B cell (primary cell): ENCODE measurements at regions not wholly inside any gene's neighbourhood (a gene's known extent, or its start where the extent isn't known, plus 50 kb on each side); places are given as distances from the start of the nearest gene placed in this dataset.

ENCODE experiments used
- ATAC-seq: fragments of 200-7000 bp; cut with Tn5 transposase; one replicate; pipeline ENCODE4 v1.10.0; 2021; ENCODE audit warnings: low read depth, mild to moderate bottlenecking, moderate number of reproducible peaks, moderate library complexity
- CTCF ChIA-PET: fragments of 350-600 bp; sonication (Branson Sonifier 250); formaldehyde crosslinking; loops from one replicate; lab custom pipeline; 2021; ENCODE audit warnings: antibody characterized with exemption, inconsistent platforms; lab: Charles Lee
- POLR2A ChIA-PET: fragments of 350-600 bp; sonication (Branson Sonifier 250); formaldehyde crosslinking; loops from one replicate; lab custom pipeline; 2021; ENCODE audit warnings: antibody characterized with exemption; lab: Charles Lee
- DNase-seq: peaks from one replicate; pipeline ENCODE4 v3.0.0; 2013
- H2AFZ ChIP-seq: 2 replicates; pipeline ENCODE4 v1.6.1; 2012; ENCODE audit warnings: mild to moderate bottlenecking, low read depth, low read length; ENCODE audit not compliant: insufficient read depth, poor library complexity, severe bottlenecking
- H3K27ac ChIP-seq, 2 donors: 1 replicate in 1 of 2; 2 replicates in 1 of 2; pipeline ENCODE4 v1.5.1; 2012 to 2013; ENCODE audit warnings: low read length in 2 of 2, mild to moderate bottlenecking in 2 of 2, moderate library complexity in 1 of 2
- H3K27me3 ChIP-seq, 4 experiments: fragments of 200-600 bp in 1 of 4; sonication (generic) in 1 of 4; replicated peaks in 1 of 4; 1 replicate in 2 of 4; 2 replicates in 2 of 4; pipeline versions ENCODE4 v1.6.1 to v1.7.0; 2013 to 2016; ENCODE audit warnings: low read length in 3 of 4, mild to moderate bottlenecking in 2 of 4, mixed read lengths in 1 of 4, moderate library complexity in 1 of 4; ENCODE audit not compliant: insufficient read depth in 4 of 4, control insufficient read depth in 3 of 4; ENCODE audit errors: control extremely low read depth in 1 of 4
- H3K36me3 ChIP-seq, 2 experiments: replicated peaks in 1 of 2; 1 replicate in 1 of 2; 2 replicates in 1 of 2; pipeline versions ENCODE4 v1.6.1 to v1.7.1; 2013; ENCODE audit warnings: low read length in 1 of 2; ENCODE audit not compliant: insufficient read depth in 2 of 2, control insufficient read depth in 1 of 2; ENCODE audit errors: control extremely low read depth in 1 of 2, extremely low read depth in 1 of 2
- H3K4me1 ChIP-seq, 2 donors: fragments of 200-600 bp in 1 of 2; sonication (generic) in 1 of 2; 1 replicate in 1 of 2; 2 replicates in 1 of 2; pipeline versions ENCODE4 v1.5.1 to v1.6.1; 2013 to 2017; ENCODE audit warnings: low read length in 2 of 2; ENCODE audit not compliant: control insufficient read depth in 2 of 2, insufficient read depth in 2 of 2
- H3K4me2 ChIP-seq: replicated peaks from 2 replicates; pipeline ENCODE3; 2012; ENCODE audit warnings: mild to moderate bottlenecking, low read depth, low read length; ENCODE audit not compliant: poor library complexity, severe bottlenecking
- H3K4me3 ChIP-seq, 5 experiments: fragments of 200-600 bp in 1 of 5; sonication (generic) in 1 of 5; 1 replicate in 3 of 5; 2 replicates in 2 of 5; pipeline versions ENCODE4 v1.5.1 to v1.7.0; 2011 to 2016; ENCODE audit warnings: low read length in 4 of 5, mild to moderate bottlenecking in 4 of 5, low read depth in 2 of 5, control low read depth in 1 of 5, moderate library complexity in 1 of 5; ENCODE audit not compliant: insufficient read depth in 1 of 5; ENCODE audit errors: control extremely low read depth in 1 of 5, extremely low read depth in 1 of 5
- H3K79me2 ChIP-seq: fragments of 200-600 bp; sonication (generic); one replicate; pipeline ENCODE4 v1.6.0; 2016; ENCODE audit warnings: low read length; ENCODE audit not compliant: control insufficient read depth, insufficient read depth
- H3K9ac ChIP-seq: fragments of 200-600 bp; sonication (generic); 2 replicates; pipeline ENCODE4 v1.6.1; 2017; ENCODE audit warnings: mild to moderate bottlenecking, low read length, moderate library complexity
- H3K9me3 ChIP-seq, 3 donors: one replicate each; pipeline versions ENCODE4 v1.6.1 to v1.7.1; 2013; ENCODE audit warnings: low read length in 2 of 3; ENCODE audit not compliant: control insufficient read depth in 2 of 3, insufficient read depth in 1 of 3; ENCODE audit errors: control extremely low read depth in 1 of 3
- H4K20me1 ChIP-seq: 2 replicates; pipeline ENCODE4 v1.6.0; 2012; ENCODE audit warnings: mild to moderate bottlenecking, low read length; ENCODE audit not compliant: insufficient read depth, control insufficient read depth, poor library complexity, severe bottlenecking
- H3K27ac Mint-ChIP-seq: one replicate; pipeline ENCODE4 v1.8.0; 2021; ENCODE audit warnings: mixed read lengths
- H3K27me3 Mint-ChIP-seq: one replicate; pipeline ENCODE4 v1.8.0; 2021; ENCODE audit warnings: mixed read lengths
- H3K4me1 Mint-ChIP-seq: one replicate; pipeline ENCODE4 v1.8.0; 2021; ENCODE audit warnings: mixed read lengths
- H3K4me3 Mint-ChIP-seq: one replicate; pipeline ENCODE4 v1.8.0; 2021; ENCODE audit warnings: mixed read lengths
- H3K9me3 Mint-ChIP-seq: one replicate; pipeline ENCODE4 v1.8.0; 2022; ENCODE audit warnings: mixed read lengths; ENCODE audit not compliant: insufficient read depth
- CTCF ChIP-seq: fragments of 200-600 bp; IDR thresholded peaks from one replicate; pipeline ENCODE4 v1.8.0; 2022; ENCODE audit warnings: antibody characterized with exemption, mild to moderate bottlenecking
- EZH2 ChIP-seq: IDR thresholded peaks from 2 replicates; pipeline ENCODE4 v1.6.1; 2012; ENCODE audit warnings: borderline replicate concordance, low read depth, mild to moderate bottlenecking, moderate library complexity, low read length; ENCODE audit not compliant: insufficient read depth, poor library complexity, severe bottlenecking
- WGBS: methylation state at CpG from one replicate; pipeline ENCODE4 v1.1.5; 2013; ENCODE audit warnings: missing lambda C conversion rate; ENCODE audit not compliant: insufficient coverage; 5-methylcytosine and 5-hydroxymethylcytosine counted together
- intact Hi-C: fragments of 100-400 bp; cut with micrococcal nuclease; formaldehyde crosslinking; loops from one replicate; pipeline ENCODE4 v1.10.0; 2022

GRCh38 chr4:41806807-41807206, 58.3 kb upstream of the PHOX2B start:
- Histone ChIP-seq H4K20me1 (no peaks in the 10 kb centered on the region), H2AFZ (no peak overlapping the region), H3K36me3 (no peaks in the 10 kb centered on the region), H3K9ac (no peak overlapping the region), H3K79me2 (no peaks in the 10 kb centered on the region), H3K27me3 (no peaks in the 10 kb centered on the region), H3K9me3 (no peaks in the 10 kb centered on the region), H3K4me3 (no peak overlapping the region), H3K27ac (no peak overlapping the region), H3K4me1 (no peaks in the 10 kb centered on the region), H3K4me2 (no peak overlapping the region)
- 100% methylated on average over 1 of the region's 3 CpGs for WGBS
- no peak for TF ChIP-seq CTCF
- no peak for TF ChIP-seq EZH2
- Mint-ChIP-seq H3K4me1 (no peaks in the 10 kb centered on the region), H3K27ac (no peak overlapping the region), H3K4me3 (no peak overlapping the region), H3K27me3 (peaks cover 20% of the 10 kb centered on the region), H3K9me3 (no peaks in the 10 kb centered on the region)
- intact Hi-C loops, result no loop called here
- CTCF ChIA-PET, result no interaction called here
- POLR2A ChIA-PET, result no interaction called here
- DNase-seq (no peak), ATAC-seq (no peak)

GRCh38 chr4:41802590-41802989, 54.1 kb upstream of the PHOX2B start:
- TF ChIP-seq EZH2 (no peak), CTCF (no peak)
- Histone ChIP-seq H3K9me3 (peaks cover 0 to 3% (median 0%) of the 10 kb centered on the region in 3 donors), H3K4me3 (no peak overlapping the region), H3K9ac (no peak overlapping the region), H3K36me3 (no peaks in the 10 kb centered on the region), H3K27ac (no peak overlapping the region), H3K4me1 (no peaks in the 10 kb centered on the region), H3K79me2 (no peaks in the 10 kb centered on the region), H2AFZ (no peak overlapping the region), H3K4me2 (no peak overlapping the region), H4K20me1 (no peaks in the 10 kb centered on the region), H3K27me3 (no peaks in the 10 kb centered on the region)
- no peak overlapping the region for H3K27ac Mint-ChIP-seq
- H3K9me3 Mint-ChIP-seq, result no peaks in the 10 kb centered on the region
- no peaks in the 10 kb centered on the region for H3K4me1 Mint-ChIP-seq
- CTCF ChIA-PET, result interaction anchor here (0.7 kb wide), 1 partner anchor 138 kb away, joined by 3 read pairs; no protein-coding TSS in a partner anchor
- POLR2A ChIA-PET, result no interaction called here
- 92% methylated on average over 3 of the region's 3 CpGs for WGBS
- intact Hi-C loops, result no loop called here
- DNase-seq, result no peak
- no peak for ATAC-seq
- peaks cover 23% of the 10 kb centered on the region for H3K27me3 Mint-ChIP-seq
- no peak overlapping the region for H3K4me3 Mint-ChIP-seq
